Hepatocyte (in vitro differentiated cells): ENCODE measurements at regions not wholly inside any gene's neighbourhood (a gene's known extent, or its start where the extent isn't known, plus 50 kb on each side); places are given as distances from the start of the nearest gene placed in this dataset.

Source experiments
- DNase-seq: peaks from one replicate; pipeline ENCODE4 v3.0.0-alpha.2; 2016; ENCODE audit warnings: low spot score
- H2AFZ ChIP-seq: fragments of 200-600 bp; sonication (generic); 2 replicates; pipeline ENCODE4 v1.6.0; 2016; ENCODE audit warnings: antibody characterized with exemption, mild to moderate bottlenecking
- H3K27ac ChIP-seq: fragments of 200-600 bp; sonication (generic); 2 replicates; pipeline ENCODE4 v1.5.1; 2016; ENCODE audit warnings: mild to moderate bottlenecking
- H3K27me3 ChIP-seq: fragments of 200-600 bp; sonication (generic); 2 replicates; pipeline ENCODE4 v1.6.1; 2016
- H3K36me3 ChIP-seq: fragments of 200-600 bp; sonication (generic); replicated peaks from 2 replicates; pipeline ENCODE4 v1.5.1; 2016; ENCODE audit warnings: low read depth; ENCODE audit not compliant: insufficient read depth
- H3K4me1 ChIP-seq: fragments of 200-600 bp; sonication (generic); 2 replicates; pipeline ENCODE4 v1.5.1; 2016; ENCODE audit warnings: mild to moderate bottlenecking, moderate library complexity; ENCODE audit not compliant: insufficient read depth
- H3K4me2 ChIP-seq: fragments of 200-600 bp; sonication (generic); 2 replicates; pipeline ENCODE4 v1.6.0; 2016
- H3K4me3 ChIP-seq: fragments of 200-600 bp; sonication (generic); 2 replicates; pipeline ENCODE4 v1.5.1; 2016; ENCODE audit warnings: mild to moderate bottlenecking
- H3K79me2 ChIP-seq: fragments of 200-600 bp; sonication (generic); 2 replicates; pipeline ENCODE4 v1.6.0; 2017; ENCODE audit warnings: mild to moderate bottlenecking
- H3K9me2 ChIP-seq: fragments of 200-600 bp; sonication (generic); replicated peaks from 2 replicates; pipeline ENCODE4 v1.6.0; 2017; ENCODE audit warnings: mild to moderate bottlenecking; ENCODE audit not compliant: insufficient read depth
- H3K9me3 ChIP-seq: fragments of 200-600 bp; sonication (generic); 2 replicates; pipeline ENCODE4 v1.5.1; 2016; ENCODE audit warnings: low read depth, mild to moderate bottlenecking
- H4K20me1 ChIP-seq: fragments of 200-600 bp; sonication (generic); 2 replicates; pipeline ENCODE4 v1.6.0; 2016; ENCODE audit warnings: mild to moderate bottlenecking; ENCODE audit not compliant: insufficient read depth, poor library complexity, severe bottlenecking
- EZH2 ChIP-seq: fragments of 200-600 bp; sonication (generic); IDR thresholded peaks from 2 replicates; pipeline ENCODE4 v1.6.1; 2016; ENCODE audit warnings: antibody characterized with exemption, mild to moderate bottlenecking, borderline replicate concordance
- EZH2phosphoT487 ChIP-seq: fragments of 200-600 bp; sonication (generic); IDR thresholded peaks from one replicate; pipeline ENCODE4 v1.6.1; 2018; ENCODE audit warnings: antibody characterized with exemption, mild to moderate bottlenecking, low read depth, moderate library complexity; ENCODE audit not compliant: unreplicated experiment, severe bottlenecking
- WGBS: methylation state at CpG from one replicate; pipeline ENCODE4 v1.1.6; 2016; ENCODE audit warnings: low lambda C conversion rate; ENCODE audit errors: missing lambda C conversion rate; 5-methylcytosine and 5-hydroxymethylcytosine counted together

- Histone ChIP-seq H2AFZ (no peak overlapping the region), H3K9me2 (no peaks in the 10 kb centered on the region), H3K27me3 (no peaks in the 10 kb centered on the region), H3K27ac (no peak overlapping the region), H3K79me2 (no peaks in the 10 kb centered on the region), H3K4me3 (no peak overlapping the region), H3K9me3 (no peaks in the 10 kb centered on the region), H4K20me1 (no peaks in the 10 kb centered on the region), H3K36me3 (no peaks in the 10 kb centered on the region), H3K4me1 (no peaks in the 10 kb centered on the region), H3K4me2 (no peak overlapping the region)
- TF ChIP-seq EZH2 (no peak), EZH2phosphoT487 (no peak)
- 94% methylated on average over 4 of the region's 4 CpGs for WGBS
- no peak for DNase-seq
These were observed 53.8 kb upstream of the HPDL start for GRCh38 chr1:45272913-45273371.

GRCh38 chr1:45275054-45275453, 51.6 kb upstream of the HPDL start:
- H3K4me1 ChIP-seq = no peaks in the 10 kb centered on the region
- no peaks in the 10 kb centered on the region for H3K27me3 ChIP-seq
- no peak overlapping the region for H3K4me2 ChIP-seq
- H2AFZ ChIP-seq = no peak overlapping the region
- H3K4me3 ChIP-seq = no peak overlapping the region
- no peaks in the 10 kb centered on the region for H4K20me1 ChIP-seq
- H3K9me3 ChIP-seq = no peaks in the 10 kb centered on the region
- H3K36me3 ChIP-seq = no peaks in the 10 kb centered on the region
- no peak overlapping the region for H3K27ac ChIP-seq
- TF ChIP-seq EZH2phosphoT487 (no peak), EZH2 (no peak)
- DNase-seq = no peak
- no peaks in the 10 kb centered on the region for H3K79me2 ChIP-seq
- H3K9me2 ChIP-seq = no peaks in the 10 kb centered on the region
